T-cell (primary cell): ENCODE measurements at regions not wholly inside any gene's neighbourhood (a gene's known extent, or its start where the extent isn't known, plus 50 kb on each side); places are given as distances from the start of the nearest gene placed in this dataset.

Experiments
- ATAC-seq, 4 experiments: fragments of 200-7000 bp in 3 of 4; fragments of 150-1000 bp in 1 of 4; cut with Tn5 transposase; replicated peaks in 1 of 4; 1 replicate in 3 of 4; 2 replicates in 1 of 4; pipeline ENCODE4 v1.10.0; 2021; ENCODE audit warnings: moderate library complexity in 3 of 4, mild to moderate bottlenecking in 2 of 4, moderate number of reproducible peaks in 1 of 4
- CTCF ChIA-PET, 2 donors: fragments of 300-600 bp; sonication (Branson Sonifier 250); formaldehyde crosslinking; loops; one replicate each; lab custom pipeline; 2022; ENCODE audit warnings: antibody characterized with exemption in 2 of 2; lab: Charles Lee
- POLR2A ChIA-PET, 2 donors: fragments of 300-600 bp; sonication (Branson Sonifier 250); formaldehyde crosslinking; loops; one replicate each; lab custom pipeline; 2022; ENCODE audit warnings: antibody characterized with exemption in 2 of 2; lab: Charles Lee
- DNase-seq, 35 experiments: peaks; one replicate each; pipeline versions ENCODE4 v3.0.0 to v3.0.0-alpha.2; 2013 to 2023
- H3K27ac ChIP-seq: one replicate; pipeline ENCODE4 v1.5.1; 2013; ENCODE audit warnings: low read length
- H3K27me3 ChIP-seq, 2 experiments: replicated peaks in 1 of 2; 1 replicate in 1 of 2; 2 replicates in 1 of 2; pipeline versions ENCODE4 v1.6.1 to v1.7.0; 2013; ENCODE audit warnings: low read length in 1 of 2, mixed read lengths in 1 of 2; ENCODE audit not compliant: control insufficient read depth in 2 of 2, insufficient read depth in 2 of 2; ENCODE audit errors: extremely low read depth in 1 of 2
- H3K36me3 ChIP-seq, 2 donors: 1 replicate in 1 of 2; 2 replicates in 1 of 2; pipeline versions ENCODE4 v1.6.1 to v1.7.0; 2013; ENCODE audit warnings: low read length in 1 of 2; ENCODE audit not compliant: control insufficient read depth in 2 of 2, insufficient read depth in 1 of 2; ENCODE audit errors: extremely low read depth in 1 of 2
- H3K4me1 ChIP-seq, 2 experiments: 1 replicate in 1 of 2; 2 replicates in 1 of 2; pipeline versions ENCODE4 v1.6.1 to v1.7.0; 2013; ENCODE audit warnings: low read length in 2 of 2, mixed read lengths in 1 of 2; ENCODE audit not compliant: insufficient read depth in 2 of 2, control insufficient read depth in 1 of 2; ENCODE audit errors: extremely low read depth in 1 of 2
- H3K4me3 ChIP-seq, 2 donors: 1 replicate in 1 of 2; 2 replicates in 1 of 2; pipeline versions ENCODE4 v1.5.1 to v1.7.0; 2013; ENCODE audit warnings: mild to moderate bottlenecking in 2 of 2, low read length in 1 of 2, moderate library complexity in 1 of 2; ENCODE audit not compliant: control insufficient read depth in 1 of 2; ENCODE audit errors: extremely low read depth in 1 of 2
- H3K9me3 ChIP-seq: 2 replicates; pipeline ENCODE4 v1.7.0; 2013
- H3K27ac Mint-ChIP-seq, 2 donors: one replicate each; pipeline ENCODE4 v1.8.0; 2020 to 2021; ENCODE audit warnings: mild to moderate bottlenecking in 2 of 2, mixed read lengths in 2 of 2
- H3K27me3 Mint-ChIP-seq, 2 donors: one replicate each; pipeline ENCODE4 v1.8.0; 2021 to 2022; ENCODE audit warnings: mixed read lengths in 2 of 2
- H3K36me3 Mint-ChIP-seq: one replicate; pipeline ENCODE4 v1.8.0; 2021; ENCODE audit warnings: mixed read lengths
- H3K4me1 Mint-ChIP-seq, 3 donors: one replicate each; pipeline ENCODE4 v1.8.0; 2020 to 2022; ENCODE audit warnings: mixed read lengths in 3 of 3, mild to moderate bottlenecking in 1 of 3
- H3K4me3 Mint-ChIP-seq, 3 donors: one replicate each; pipeline ENCODE4 v1.8.0; 2020 to 2022; ENCODE audit warnings: mild to moderate bottlenecking in 3 of 3, mixed read lengths in 3 of 3, moderate library complexity in 3 of 3
- H3K9me3 Mint-ChIP-seq, 3 donors: one replicate each; pipeline ENCODE4 v1.8.0; 2020 to 2022; ENCODE audit warnings: mixed read lengths in 3 of 3
- WGBS: methylation state at CpG from one replicate; pipeline ENCODE4 v1.1.5; 2013; ENCODE audit warnings: missing lambda C conversion rate; ENCODE audit not compliant: insufficient coverage; 5-methylcytosine and 5-hydroxymethylcytosine counted together

DNA sequence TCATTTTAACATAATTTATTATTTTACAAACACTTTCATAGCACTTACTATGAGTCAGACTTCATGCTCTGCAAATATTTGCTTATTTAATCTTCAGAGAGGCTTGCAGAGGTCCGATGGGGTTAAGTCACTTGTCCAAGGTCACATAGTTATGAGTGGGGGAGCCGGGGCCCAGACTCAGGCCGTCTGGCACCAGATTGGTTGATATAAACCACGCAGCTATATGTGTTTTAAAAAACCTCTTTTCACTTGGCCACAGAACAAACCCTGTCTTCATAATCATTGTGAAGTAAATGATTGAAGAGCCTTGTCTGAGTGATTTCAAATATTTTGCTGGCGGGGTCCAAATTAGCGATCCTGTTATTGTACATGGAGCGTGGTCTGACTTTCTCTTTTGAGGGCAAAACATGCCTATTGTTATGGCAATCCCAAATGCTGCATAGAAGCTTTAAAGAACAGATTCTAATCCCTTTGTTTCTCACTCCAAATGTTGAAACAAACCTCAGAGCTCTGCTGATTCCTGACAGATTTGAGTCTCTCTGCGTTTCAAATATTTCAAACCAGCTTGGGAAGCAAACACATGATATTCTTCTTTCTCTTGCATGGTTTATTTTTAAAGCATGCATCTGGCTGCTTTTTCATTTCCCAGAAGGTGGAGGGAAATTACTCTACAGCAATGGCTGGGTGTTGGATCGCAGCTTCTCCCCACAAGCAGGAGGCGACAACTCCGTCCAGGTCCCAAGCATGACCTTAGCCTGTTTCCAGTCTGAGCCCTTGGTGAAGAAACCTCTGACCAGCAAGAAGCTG lies 142.4 kb downstream of the DDX1 start:
- H3K27me3 ChIP-seq, result peaks cover 0 to 12% of the 10 kb centered on the region in 2 experiments
- POLR2A ChIA-PET, result no interaction called here
- CTCF ChIA-PET, result no interaction called here

DNA sequence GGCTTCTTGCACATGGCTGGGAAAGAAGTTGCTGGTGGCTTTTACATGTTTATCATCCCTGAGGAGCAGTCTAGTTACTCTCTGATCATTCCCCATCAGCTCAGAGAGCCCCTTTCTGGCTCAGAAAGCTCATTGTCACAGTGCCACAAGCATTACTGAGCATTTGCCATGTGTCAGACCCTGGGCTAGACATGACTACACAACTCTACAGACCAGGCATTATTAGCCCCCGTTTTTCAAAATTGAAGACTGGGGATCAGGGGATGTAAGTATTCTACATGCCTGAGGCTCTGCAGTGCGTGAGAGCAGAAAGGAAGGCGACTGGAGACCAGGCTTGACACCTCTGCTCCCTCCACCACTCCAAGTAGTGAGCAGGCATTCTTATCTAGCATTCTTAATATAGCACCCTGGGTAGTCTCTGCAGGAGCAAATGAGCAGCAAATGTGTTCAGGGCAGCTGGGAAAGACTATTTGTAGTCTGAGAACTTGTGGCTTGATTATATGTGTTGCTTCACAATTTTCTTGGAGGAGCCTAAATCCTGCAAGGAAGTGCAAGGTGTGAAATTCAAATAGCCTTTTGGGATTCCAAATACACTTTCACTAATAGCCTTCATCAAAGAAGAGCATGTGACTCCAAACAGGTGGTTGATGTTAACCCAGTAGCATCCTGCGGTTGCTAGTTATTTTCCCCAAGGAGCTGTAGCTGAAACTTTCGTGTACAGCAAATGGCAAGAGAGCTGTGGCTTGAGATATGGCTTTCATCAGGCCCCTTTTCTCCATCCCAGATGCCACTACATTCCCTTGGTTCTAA lies 143.2 kb downstream of the DDX1 start:
- Mint-ChIP-seq H3K9me3 (no peaks in the 10 kb centered on the region), H3K27ac (no peak overlapping the region), H3K4me3 (no peak overlapping the region), H3K36me3 (no peaks in the 10 kb centered on the region), H3K4me1 (no peaks in the 10 kb centered on the region), H3K27me3 (peaks cover 2 to 6% of the 10 kb centered on the region in 2 donors)
- Histone ChIP-seq H3K9me3 (no peaks in the 10 kb centered on the region), H3K4me3 (no peak overlapping the region), H3K27me3 (peaks cover 0 to 12% of the 10 kb centered on the region in 2 experiments), H3K4me1 (no peaks in the 10 kb centered on the region), H3K27ac (no peak overlapping the region), H3K36me3 (no peaks in the 10 kb centered on the region)
- no peak for DNase-seq
- ChIA-PET POLR2A (no interaction called here), CTCF (no interaction called here)
- WGBS, result 86% methylated on average over 3 of the region's 5 CpGs
- ATAC-seq, result peak in 1 of 4 experiments; percentile 5

More for the DNA sequence above, 142.4 kb downstream of the DDX1 start:
- H3K36me3 Mint-ChIP-seq, result no peaks in the 10 kb centered on the region
- no peaks in the 10 kb centered on the region for H3K9me3 Mint-ChIP-seq
- no peak for DNase-seq
- Histone ChIP-seq H3K27ac (no peak overlapping the region), H3K9me3 (no peaks in the 10 kb centered on the region), H3K4me3 (no peak overlapping the region), H3K4me1 (no peaks in the 10 kb centered on the region), H3K36me3 (no peaks in the 10 kb centered on the region)
- H3K4me1 Mint-ChIP-seq, result no peaks in the 10 kb centered on the region
- ATAC-seq, result no peak
- H3K27ac Mint-ChIP-seq, result no peak overlapping the region
- H3K27me3 Mint-ChIP-seq, result peaks cover 2 to 6% of the 10 kb centered on the region in 2 donors
- no peak overlapping the region for H3K4me3 Mint-ChIP-seq
- 80% methylated on average over 4 of the region's 11 CpGs for WGBS

DNA sequence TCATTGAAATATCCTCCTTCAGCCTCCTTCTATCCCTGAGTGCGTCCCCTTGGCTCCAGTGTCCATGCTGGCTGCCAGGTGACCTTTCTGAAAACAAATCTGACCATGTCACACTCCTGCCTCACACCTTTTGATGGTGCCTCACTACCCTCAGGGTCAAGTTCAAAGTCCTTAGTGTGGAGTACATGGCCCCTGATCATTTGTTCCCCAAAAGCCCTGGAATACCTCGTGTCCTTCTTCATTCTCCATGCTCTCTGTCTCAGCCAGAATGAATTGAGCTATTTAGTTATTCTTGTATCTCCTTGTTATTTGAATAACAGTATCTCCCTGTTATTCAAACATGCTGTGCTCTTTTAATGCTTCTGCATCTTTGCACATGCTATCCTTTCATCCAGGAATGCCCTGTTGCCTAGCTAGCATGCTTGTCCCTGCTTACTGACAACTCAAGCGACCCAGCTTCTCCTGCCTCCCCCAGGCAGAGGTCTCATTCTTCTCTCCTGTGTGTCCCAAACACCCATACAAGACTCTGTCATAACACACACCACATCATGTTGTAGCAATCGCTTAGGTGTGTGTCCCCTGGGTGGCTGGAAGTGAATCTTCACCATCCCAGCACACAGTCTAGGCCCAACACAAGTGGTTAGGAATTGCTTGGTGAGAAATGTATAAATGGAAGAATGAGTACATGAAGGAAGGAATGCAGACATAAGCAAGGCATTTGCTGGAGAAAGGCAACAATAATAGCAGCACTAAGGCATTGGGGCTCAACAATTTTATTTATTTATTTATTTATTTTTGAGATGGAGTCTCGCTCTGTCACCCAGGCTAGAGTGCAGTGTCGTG lies 144.0 kb downstream of the DDX1 start:
- Mint-ChIP-seq H3K27ac (no peak overlapping the region), H3K36me3 (no peaks in the 10 kb centered on the region), H3K9me3 (no peaks in the 10 kb centered on the region), H3K27me3 (peaks cover 2 to 6% of the 10 kb centered on the region in 2 donors), H3K4me3 (no peak overlapping the region), H3K4me1 (no peaks in the 10 kb centered on the region)
- 69% methylated on average over 2 of the region's 6 CpGs for WGBS
- ATAC-seq, result no peak
- Histone ChIP-seq H3K4me3 (no peak overlapping the region), H3K4me1 (no peaks in the 10 kb centered on the region), H3K27ac (no peak overlapping the region), H3K36me3 (no peaks in the 10 kb centered on the region), H3K9me3 (no peaks in the 10 kb centered on the region), H3K27me3 (peaks cover 0 to 10% of the 10 kb centered on the region in 2 experiments)
- DNase-seq, result no peak
- POLR2A ChIA-PET, result no interaction called here
- CTCF ChIA-PET, result no interaction called here

DNA sequence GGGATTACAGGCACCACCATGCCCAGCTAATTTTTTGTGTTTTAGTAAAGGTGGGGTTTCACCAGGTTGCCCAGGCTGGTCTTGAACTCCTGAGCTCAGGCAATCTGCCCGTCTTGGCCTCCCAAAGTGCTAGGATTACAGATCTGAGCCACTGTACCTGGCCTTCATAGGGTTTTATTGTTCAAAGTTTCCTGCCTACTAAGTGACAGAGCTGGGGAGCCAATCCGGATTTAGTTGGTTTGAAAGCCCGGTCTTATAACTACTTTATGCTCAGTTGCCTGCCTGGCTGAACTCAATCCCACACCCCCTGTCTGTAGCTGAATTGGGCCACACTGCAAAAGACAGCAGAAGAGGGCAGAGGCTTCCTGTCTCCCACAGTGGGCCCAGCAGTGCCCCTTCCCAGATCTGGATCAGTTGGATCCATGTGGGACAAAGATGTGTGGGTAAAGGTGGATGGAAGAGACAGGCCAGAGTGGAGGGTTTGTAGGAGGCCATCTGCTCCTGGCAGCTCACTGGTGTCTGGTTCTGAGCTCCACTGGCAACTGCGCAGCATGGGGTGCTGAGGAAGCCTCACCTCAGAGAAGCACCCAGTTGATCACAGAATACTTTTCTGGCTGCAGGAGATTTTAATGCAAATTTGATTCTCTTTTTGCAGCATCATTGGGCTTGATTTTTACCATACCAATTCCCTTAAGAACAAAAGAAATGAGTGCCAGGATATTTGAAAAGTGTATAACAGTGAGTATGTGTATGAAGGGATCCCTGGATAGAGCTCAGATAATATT lies 144.9 kb downstream of the DDX1 start:
- Mint-ChIP-seq H3K4me1 (no peaks in the 10 kb centered on the region), H3K27ac (no peak overlapping the region), H3K27me3 (peaks cover 0 to 6% of the 10 kb centered on the region in 2 donors), H3K4me3 (no peak overlapping the region), H3K36me3 (no peaks in the 10 kb centered on the region), H3K9me3 (peaks cover 0 to under 1% (median under 1%) of the 10 kb centered on the region in 3 donors)
- ChIA-PET CTCF (interaction anchor here in 1 of 2 donors (0.6 kb wide), 1 partner anchor 173 kb away, joined by 3 read pairs; no protein-coding TSS in a partner anchor), POLR2A (no interaction called here)
- ATAC-seq, result no peak
- H3K36me3 ChIP-seq, result no peaks in the 10 kb centered on the region
- no peak overlapping the region for H3K4me3 ChIP-seq
- DNase-seq, result no peak
- H3K9me3 ChIP-seq, result no peaks in the 10 kb centered on the region
- H3K27ac ChIP-seq, result no peak overlapping the region
- peaks cover 0 to 3% of the 10 kb centered on the region in 2 experiments for H3K27me3 ChIP-seq
- no peaks in the 10 kb centered on the region for H3K4me1 ChIP-seq
- 80% methylated on average over 1 of the region's 4 CpGs for WGBS

DNA sequence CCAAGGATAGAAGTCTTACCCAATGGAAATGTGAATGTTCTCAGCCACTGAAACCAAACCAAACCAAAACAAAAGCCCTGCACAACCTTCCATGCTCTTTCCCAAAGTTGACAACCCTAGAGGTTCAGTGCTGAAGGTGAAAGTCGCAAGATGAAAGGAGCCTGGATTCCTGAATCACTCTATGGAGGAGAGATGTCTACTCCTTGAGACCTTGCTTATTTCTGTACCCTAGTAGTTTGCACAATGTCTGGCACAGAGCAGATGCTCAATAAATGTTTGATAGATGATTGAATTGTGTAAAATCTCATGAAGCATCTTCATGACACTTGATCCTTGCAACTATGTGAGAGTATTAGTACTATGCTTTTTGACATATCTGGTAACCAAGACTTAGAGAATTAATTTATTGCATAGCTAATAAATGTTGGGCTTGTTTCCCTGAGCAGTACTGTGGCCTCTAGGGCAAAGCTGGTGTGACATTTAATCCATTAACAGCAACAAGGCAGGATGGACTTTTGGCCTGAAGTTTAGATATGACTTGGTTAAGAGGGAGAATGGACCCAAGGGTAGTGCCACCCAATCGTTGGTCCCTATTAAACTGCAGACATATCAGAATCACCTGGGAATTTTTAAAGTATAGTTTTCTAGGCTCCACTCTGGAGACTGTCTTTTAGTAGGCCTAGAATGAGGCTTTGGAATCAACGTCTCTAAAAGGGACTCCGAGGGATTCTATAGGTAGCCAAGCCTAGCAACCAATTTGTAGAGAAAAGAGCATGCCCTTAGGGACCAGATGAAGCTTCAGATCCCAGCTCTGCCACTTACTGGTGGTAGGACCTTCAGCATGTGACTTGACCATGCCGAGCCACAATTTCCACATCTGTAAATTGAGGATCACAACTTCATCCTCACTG lies 145.9 kb downstream of the DDX1 start:
- Histone ChIP-seq H3K27me3 (peaks cover 0 to 3% of the 10 kb centered on the region in 2 experiments), H3K9me3 (no peaks in the 10 kb centered on the region), H3K36me3 (no peaks in the 10 kb centered on the region), H3K4me3 (no peak overlapping the region), H3K4me1 (no peaks in the 10 kb centered on the region), H3K27ac (no peak overlapping the region)
- no peaks in the 10 kb centered on the region for H3K4me1 Mint-ChIP-seq
- DNase-seq, result no peak
- peaks cover 0 to 7% (median 2%) of the 10 kb centered on the region in 3 donors for H3K9me3 Mint-ChIP-seq
- WGBS, result 86% methylated on average over 3 of the region's 5 CpGs
- no peak for ATAC-seq
- ChIA-PET CTCF (no interaction called here), POLR2A (no interaction called here)
- peaks cover 0 to 6% of the 10 kb centered on the region in 2 donors for H3K27me3 Mint-ChIP-seq
- H3K36me3 Mint-ChIP-seq, result no peaks in the 10 kb centered on the region
- no peak overlapping the region for H3K27ac Mint-ChIP-seq
- no peak overlapping the region for H3K4me3 Mint-ChIP-seq
